Loucy (cell line): ENCODE measurements at regions not wholly inside any gene's neighbourhood (a gene's known extent, or its start where the extent isn't known, plus 50 kb on each side); places are given as distances from the start of the nearest gene placed in this dataset.

Experiments
- H2AFZ ChIP-seq: fragments of 200-600 bp; sonication (generic); 2 replicates; pipeline ENCODE4 v1.6.0; 2016; ENCODE audit warnings: antibody characterized with exemption, mild to moderate bottlenecking, low read length, moderate library complexity
- H3F3A ChIP-seq: fragments of 200-600 bp; 2 replicates; pipeline ENCODE4 v1.6.0; 2016; ENCODE audit warnings: antibody characterized with exemption, low read depth, mild to moderate bottlenecking
- H3K27me3 ChIP-seq: fragments of 200-600 bp; sonication (generic); 2 replicates; pipeline ENCODE4 v1.6.1; 2014; ENCODE audit warnings: low read length, mild to moderate bottlenecking; ENCODE audit not compliant: insufficient read depth, poor library complexity, severe bottlenecking
- H3K36me3 ChIP-seq: fragments of 200-600 bp; sonication (generic); 2 replicates; pipeline ENCODE4 v1.6.1; 2016; ENCODE audit warnings: low read length; ENCODE audit not compliant: insufficient read depth
- H3K4me1 ChIP-seq: fragments of 200-600 bp; sonication (generic); 2 replicates; pipeline ENCODE4 v1.5.1; 2014; ENCODE audit warnings: low read length, mild to moderate bottlenecking; ENCODE audit not compliant: insufficient read depth, poor library complexity, severe bottlenecking
- H3K4me2 ChIP-seq: fragments of 200-600 bp; sonication (generic); 2 replicates; pipeline ENCODE4 v1.6.0; 2014; ENCODE audit warnings: antibody characterized with exemption, low read length, low read depth, mild to moderate bottlenecking; ENCODE audit not compliant: poor library complexity, severe bottlenecking
- H3K4me3 ChIP-seq: fragments of 200-600 bp; sonication (generic); 2 replicates; pipeline ENCODE4 v1.5.1; 2014; ENCODE audit warnings: low read length, mild to moderate bottlenecking, mixed read lengths; ENCODE audit not compliant: poor library complexity, severe bottlenecking
- H3K79me2 ChIP-seq: fragments of 200-600 bp; sonication (generic); 2 replicates; pipeline ENCODE4 v1.6.1; 2014; ENCODE audit warnings: low read length; ENCODE audit not compliant: insufficient read depth
- H3K9ac ChIP-seq: fragments of 200-600 bp; sonication (generic); 2 replicates; pipeline ENCODE4 v1.6.0; 2014; ENCODE audit warnings: mild to moderate bottlenecking, low read depth, low read length, moderate library complexity; ENCODE audit not compliant: poor library complexity, severe bottlenecking
- H3K9me2 ChIP-seq: fragments of 200-600 bp; sonication (generic); replicated peaks from 2 replicates; pipeline ENCODE4 v1.6.1; 2016; ENCODE audit warnings: low read depth, low read length, mixed read lengths
- H3K9me3 ChIP-seq: fragments of 200-600 bp; sonication (generic); 2 replicates; pipeline ENCODE4 v1.6.1; 2014; ENCODE audit warnings: mild to moderate bottlenecking, antibody characterized with exemption, low read length, low read depth; ENCODE audit not compliant: insufficient read depth
- H4K20me1 ChIP-seq: fragments of 200-600 bp; sonication (generic); 2 replicates; pipeline ENCODE4 v1.6.0; 2014; ENCODE audit warnings: antibody characterized with exemption, low read length, mild to moderate bottlenecking; ENCODE audit not compliant: insufficient read depth, poor library complexity, severe bottlenecking
- CTCF ChIP-seq: fragments of 200-600 bp; sonication (generic); conservative IDR thresholded peaks from 2 replicates; pipeline ENCODE4 v1.5.1; 2014; ENCODE audit warnings: mild to moderate bottlenecking, antibody characterized with exemption, low read length
- EZH2phosphoT487 ChIP-seq: fragments of 200-600 bp; IDR thresholded peaks from 2 replicates; pipeline ENCODE4 v1.6.1; 2018; ENCODE audit warnings: antibody characterized with exemption, mild to moderate bottlenecking, moderate library complexity, borderline replicate concordance

GRCh38 chr6:78436335-78436734 lies 431.0 kb upstream of the IRAK1BP1 start:
- no peaks in the 10 kb centered on the region for H3K4me1 ChIP-seq
- no peaks in the 10 kb centered on the region for H3K79me2 ChIP-seq
- H3K9me3 ChIP-seq, result no peaks in the 10 kb centered on the region
- no peaks in the 10 kb centered on the region for H3F3A ChIP-seq
- no peak overlapping the region for H2AFZ ChIP-seq
- H3K27me3 ChIP-seq, result no peaks in the 10 kb centered on the region
- no peak overlapping the region for H3K9ac ChIP-seq
- no peak for TF ChIP-seq EZH2phosphoT487
- TF ChIP-seq CTCF, result peak; percentile 19; the same call in 1 of the 2 replicates
- H3K36me3 ChIP-seq, result no peaks in the 10 kb centered on the region
- no peak overlapping the region for H3K4me3 ChIP-seq
- no peak overlapping the region for H3K4me2 ChIP-seq
- no peaks in the 10 kb centered on the region for H4K20me1 ChIP-seq
- no peaks in the 10 kb centered on the region for H3K9me2 ChIP-seq

- Histone ChIP-seq H3K4me1 (no peaks in the 10 kb centered on the region), H3K9me3 (no peaks in the 10 kb centered on the region), H2AFZ (no peak overlapping the region), H3K27me3 (no peaks in the 10 kb centered on the region), H4K20me1 (no peaks in the 10 kb centered on the region), H3K4me2 (no peak overlapping the region), H3K9me2 (no peaks in the 10 kb centered on the region), H3K79me2 (no peaks in the 10 kb centered on the region), H3K4me3 (no peak overlapping the region), H3K36me3 (no peaks in the 10 kb centered on the region), H3F3A (no peaks in the 10 kb centered on the region), H3K9ac (no peak overlapping the region)
- TF ChIP-seq CTCF (no peak), EZH2phosphoT487 (no peak)
Measured at GRCh38 chr6:78438135-78438534, 429.2 kb upstream of the IRAK1BP1 start.

- Histone ChIP-seq H2AFZ (no peak overlapping the region), H3K9ac (no peak overlapping the region), H3K4me1 (no peaks in the 10 kb centered on the region), H3K4me2 (no peak overlapping the region), H3K9me2 (no peaks in the 10 kb centered on the region), H3K36me3 (no peaks in the 10 kb centered on the region), H3F3A (no peaks in the 10 kb centered on the region), H3K9me3 (no peaks in the 10 kb centered on the region), H4K20me1 (no peaks in the 10 kb centered on the region), H3K4me3 (no peak overlapping the region), H3K27me3 (no peaks in the 10 kb centered on the region), H3K79me2 (no peaks in the 10 kb centered on the region)
- TF ChIP-seq EZH2phosphoT487 (no peak), CTCF (no peak)
Measured at GRCh38 chr6:78460711-78461110, 406.6 kb upstream of the IRAK1BP1 start.
